Coronary artery (tissue), 2 donors: ENCODE measurements at regions not wholly inside any gene's neighbourhood (a gene's known extent, or its start where the extent isn't known, plus 50 kb on each side); places are given as distances from the start of the nearest gene placed in this dataset.
"Not testable (repeated sequence)": the region's sequence is repeated elsewhere in the genome, so short reads cannot be mapped to it uniquely, and the experiment has no call there.

Experiments
- DNase-seq: peaks from one replicate; pipeline ENCODE4 v3.0.0-alpha.2; 2017; ENCODE audit warnings: low spot score
- H3K27ac ChIP-seq, 2 donors: fragments of 200-600 bp; sonication (generic); one replicate each; pipeline ENCODE4 v1.5.1; 2016 to 2019
- H3K4me3 ChIP-seq: fragments of 200-600 bp; sonication (generic); 2 replicates; pipeline ENCODE4 v1.5.1; 2016; ENCODE audit warnings: mild to moderate bottlenecking, moderate library complexity
- CTCF ChIP-seq: fragments of 200-600 bp; sonication (generic); IDR thresholded peaks from one replicate; pipeline ENCODE4 v1.5.1; 2019; ENCODE audit warnings: antibody characterized with exemption

DNA sequence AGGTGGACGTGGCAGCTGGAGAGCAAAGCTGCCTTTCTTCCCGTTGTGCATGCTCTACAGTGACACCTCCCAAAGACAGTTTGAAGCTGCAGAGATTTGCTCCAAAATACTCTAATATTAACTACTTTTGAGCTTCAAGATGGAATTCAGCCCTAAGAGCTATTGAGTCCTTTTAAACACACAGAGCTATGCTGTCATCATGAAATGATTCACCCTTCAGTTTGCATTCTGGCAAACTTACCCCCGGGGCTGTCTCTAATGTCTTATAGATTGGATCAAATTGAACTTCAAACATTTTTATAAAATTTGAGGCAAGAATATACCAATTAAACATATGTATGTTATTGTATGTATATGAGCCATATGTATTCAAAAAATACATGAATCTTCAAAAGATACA, 110.7 kb upstream of the EFEMP1 start:
- no peak for TF ChIP-seq CTCF
- no peak overlapping the region for H3K27ac ChIP-seq
- DNase-seq: no peak
- H3K4me3 ChIP-seq: no peak overlapping the region

DNA sequence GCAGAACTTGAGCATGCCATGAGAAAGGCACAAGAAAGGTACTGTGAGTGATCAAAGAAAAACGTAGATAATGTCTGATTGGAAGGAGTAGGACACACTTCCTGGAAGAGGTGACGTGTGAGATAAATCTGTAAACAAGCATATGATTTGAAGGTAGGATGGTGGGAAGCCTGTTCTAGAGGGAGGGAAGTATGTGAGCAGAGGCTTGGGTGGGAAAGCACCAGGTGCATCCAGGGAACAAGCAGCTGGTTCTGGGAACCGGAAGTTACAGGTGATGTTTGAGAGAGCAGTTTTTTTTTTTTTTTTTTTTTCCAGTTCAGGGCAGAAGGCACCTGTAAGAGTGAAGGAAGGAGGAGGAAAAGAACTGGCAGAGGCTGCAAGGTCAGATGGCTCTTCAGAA, 116.6 kb upstream of the EFEMP1 start:
- no peak for TF ChIP-seq CTCF
- no peak overlapping the region for H3K27ac ChIP-seq
- no peak for DNase-seq
- H3K4me3 ChIP-seq: no peak overlapping the region

- H3K4me3 ChIP-seq: no peak overlapping the region
- no peak for TF ChIP-seq CTCF
- H3K27ac ChIP-seq: no peak overlapping the region
- no peak for DNase-seq
Measured at GRCh38 chr2:56040834-56041233, 117.3 kb upstream of the EFEMP1 start.

- no peak for DNase-seq
- Histone ChIP-seq H3K4me3 (no peak overlapping the region), H3K27ac (no peak overlapping the region)
- no peak for TF ChIP-seq CTCF
Measured at GRCh38 chr2:56047136-56047535, 123.6 kb upstream of the EFEMP1 start.

DNA sequence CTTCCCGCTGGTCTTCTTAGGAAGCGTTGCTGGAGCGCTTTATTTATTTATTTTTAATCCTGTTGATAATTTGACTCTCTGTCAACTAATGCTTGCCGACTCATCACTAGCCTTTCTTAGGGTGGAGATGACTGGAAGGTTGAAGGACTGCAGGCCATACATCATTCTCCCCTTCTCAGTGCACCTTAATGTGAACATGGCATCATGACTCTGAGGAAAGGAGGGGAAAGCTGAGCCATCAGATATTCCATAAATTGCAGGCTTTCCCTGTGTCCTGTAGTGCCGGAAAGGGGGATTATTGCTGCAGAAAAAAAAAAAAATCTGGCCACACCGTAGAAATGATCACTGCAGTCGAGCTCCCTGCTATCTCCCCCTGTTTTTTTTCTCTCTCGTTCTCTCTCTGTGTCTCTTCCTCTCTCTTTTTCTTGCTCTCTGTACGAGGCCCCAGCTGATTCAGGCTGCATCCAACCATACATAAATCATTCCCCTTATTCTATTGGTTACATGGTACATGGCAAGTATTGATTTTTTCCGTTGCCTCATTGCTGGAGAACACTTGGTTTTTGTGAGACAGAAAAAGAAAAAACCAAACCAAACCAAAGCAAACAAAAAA, 125.8 kb upstream of the EFEMP1 start:
- no peak for DNase-seq
- Histone ChIP-seq H3K4me3 (no peak overlapping the region), H3K27ac (no peak overlapping the region)
- no peak for TF ChIP-seq CTCF

DNA sequence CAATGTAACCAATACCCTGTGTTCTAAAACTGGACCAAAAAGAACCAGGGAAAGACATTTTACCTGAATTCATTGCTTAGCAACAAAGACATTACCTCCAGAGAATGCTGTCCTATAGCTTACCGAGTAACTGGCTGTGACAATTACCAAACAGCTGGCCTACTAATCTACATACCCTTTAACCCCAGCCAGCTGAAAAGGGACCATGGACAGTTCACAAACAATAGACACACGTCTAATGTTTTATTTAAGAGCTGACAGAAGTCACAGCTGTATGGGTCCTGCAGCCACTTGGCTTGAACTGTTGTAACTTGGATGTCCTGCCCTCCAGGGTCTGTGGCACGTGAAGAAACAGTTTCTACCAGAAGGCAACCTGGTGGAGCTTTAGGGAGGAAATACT, 130.1 kb upstream of the EFEMP1 start:
- Histone ChIP-seq H3K4me3 (no peak overlapping the region), H3K27ac (no peak overlapping the region)
- no peak for DNase-seq
- no peak for TF ChIP-seq CTCF

- no peak for DNase-seq
- Histone ChIP-seq H3K4me3 (no peak overlapping the region), H3K27ac (no peak overlapping the region)
- TF ChIP-seq CTCF: no peak
Measured at GRCh38 chr2:56055405-56055804, 128.4 kb upstream of the CCDC85A start.

DNA sequence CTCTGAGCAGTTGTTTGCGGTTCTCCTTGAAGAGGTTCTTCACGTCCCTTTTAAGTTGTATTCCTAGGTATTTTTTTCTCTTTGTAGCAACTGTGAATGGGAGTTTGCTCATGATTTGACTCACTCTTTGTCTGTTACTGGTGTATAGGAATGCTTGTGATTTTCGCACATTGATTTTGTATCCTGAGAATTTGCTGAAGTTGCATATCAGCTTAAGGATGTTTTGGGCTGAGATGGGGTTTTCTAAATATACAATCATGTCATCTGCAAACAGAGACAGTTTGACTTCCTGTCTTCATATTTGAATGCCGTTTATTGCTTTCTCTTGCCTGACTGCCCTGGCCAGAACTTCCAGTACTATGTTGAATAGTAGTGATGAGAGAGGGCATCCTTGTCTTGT, 122.5 kb upstream of the CCDC85A start:
- H3K4me3 ChIP-seq, H3K27ac ChIP-seq, DNase-seq: not testable (repeated sequence)
